GM21423 (cell line): ENCODE measurements at regions not wholly inside any gene's neighbourhood (a gene's known extent, or its start where the extent isn't known, plus 50 kb on each side); places are given as distances from the start of the nearest gene placed in this dataset.

ENCODE experiments used
- ATAC-seq: cut with Tn5 transposase; IDR thresholded peaks from one replicate; pipeline ENCODE4 v1.9.1; 2021; ENCODE audit warnings: mild to moderate bottlenecking, moderate library complexity; ENCODE audit not compliant: unreplicated experiment

DNA sequence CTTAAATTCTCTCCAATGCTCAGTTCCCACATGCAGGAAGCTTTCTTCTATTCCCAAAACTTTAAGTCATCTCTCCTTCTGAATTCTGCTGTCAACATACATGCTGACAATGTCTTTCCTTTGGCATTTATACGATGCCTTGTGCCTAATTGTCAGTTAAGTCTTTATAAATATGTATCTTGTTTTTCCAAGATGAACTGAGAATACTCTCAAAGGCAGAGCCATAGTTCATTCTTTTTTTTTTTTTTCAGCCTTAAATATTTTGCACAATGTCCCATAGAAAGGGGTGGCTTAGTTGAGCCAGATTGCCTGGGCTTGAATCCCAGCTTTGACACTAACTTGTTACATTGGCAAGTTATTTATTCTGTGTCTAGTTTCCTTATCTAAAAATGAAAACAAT, 210.6 kb downstream of the QDPR start:
- ATAC-seq: no peak

DNA sequence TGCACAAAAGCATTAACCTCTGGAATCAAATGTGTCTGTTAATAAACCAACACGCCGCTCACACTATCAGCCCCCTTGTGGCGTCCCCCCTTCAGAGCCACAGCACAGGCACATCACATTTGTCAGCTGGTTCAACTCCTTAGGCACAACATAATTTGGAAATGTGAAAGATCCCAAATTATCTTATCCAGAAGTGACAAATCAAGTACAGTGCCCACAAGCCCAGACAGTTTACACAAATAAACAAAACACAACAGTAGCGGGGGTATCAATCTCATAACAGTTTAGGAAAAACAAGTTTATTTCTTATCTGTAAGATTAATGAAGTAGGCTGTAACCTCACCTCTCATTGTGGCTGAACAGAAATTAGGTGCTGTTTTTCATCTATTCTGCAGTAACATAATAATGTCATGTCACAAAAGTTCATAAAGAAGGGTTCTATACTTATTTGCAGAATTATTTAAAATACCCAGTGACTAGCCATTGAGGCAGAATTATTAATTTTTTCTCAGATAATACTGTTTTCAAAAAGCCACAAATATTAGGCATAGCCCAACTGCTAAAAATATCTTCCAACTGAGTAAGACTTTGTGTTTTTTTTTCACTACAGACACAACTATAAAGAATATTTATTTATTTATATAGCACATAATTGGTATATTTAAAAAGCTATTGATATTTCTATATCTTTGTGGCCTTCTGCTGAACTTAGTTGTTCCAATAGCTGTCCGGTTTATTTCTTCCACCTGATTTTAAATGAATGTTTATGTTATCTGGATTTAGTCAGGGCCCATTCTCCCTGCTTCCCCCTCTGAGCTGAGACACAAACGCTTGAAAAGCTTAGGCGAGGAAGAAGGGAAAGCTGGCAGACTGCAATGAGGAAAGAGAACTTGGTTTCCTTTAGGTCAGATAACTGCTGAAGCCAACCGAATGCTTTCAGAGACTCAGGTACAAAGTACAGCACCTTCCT, 214.7 kb downstream of the QDPR start:
- no peak for ATAC-seq

DNA sequence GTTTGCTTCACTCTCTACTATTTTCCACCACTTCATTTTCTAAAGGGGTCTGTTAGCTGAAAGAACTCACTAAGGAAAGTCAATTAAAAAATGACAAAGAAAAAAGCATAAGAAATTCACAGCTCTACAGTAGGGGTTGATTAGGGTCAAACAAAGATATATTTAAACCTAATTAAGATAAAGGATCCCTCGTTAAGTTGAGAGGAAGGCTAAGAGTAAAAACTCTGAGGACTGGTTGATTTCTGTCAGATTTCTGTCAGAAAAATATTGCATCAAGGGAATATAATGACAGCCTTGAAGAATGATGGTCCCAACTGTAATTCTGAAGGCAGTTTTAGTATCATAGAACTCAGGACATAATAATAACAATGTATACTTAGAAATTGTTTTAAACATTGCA, 218.0 kb downstream of the QDPR start:
- no peak for ATAC-seq

DNA sequence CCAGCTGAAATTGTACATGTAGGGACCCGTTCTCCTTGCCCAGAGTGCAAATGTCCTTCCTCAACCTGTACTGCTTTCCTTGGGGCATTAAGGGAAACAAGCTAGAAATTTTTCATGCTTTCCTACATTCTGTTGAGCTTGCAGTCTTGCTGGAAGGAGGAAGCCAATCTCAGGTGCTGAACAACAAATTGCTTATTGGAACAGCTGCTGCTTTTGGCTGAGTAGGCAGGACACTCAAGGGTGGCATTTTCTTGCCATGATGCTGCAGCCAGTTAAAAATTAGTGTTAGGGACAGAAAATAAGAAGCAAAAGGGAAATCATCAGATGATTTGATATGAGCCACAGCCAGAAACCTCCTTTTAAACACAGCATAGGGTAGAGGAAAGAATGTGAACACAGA, 223.7 kb downstream of the QDPR start:
- ATAC-seq: no peak

DNA sequence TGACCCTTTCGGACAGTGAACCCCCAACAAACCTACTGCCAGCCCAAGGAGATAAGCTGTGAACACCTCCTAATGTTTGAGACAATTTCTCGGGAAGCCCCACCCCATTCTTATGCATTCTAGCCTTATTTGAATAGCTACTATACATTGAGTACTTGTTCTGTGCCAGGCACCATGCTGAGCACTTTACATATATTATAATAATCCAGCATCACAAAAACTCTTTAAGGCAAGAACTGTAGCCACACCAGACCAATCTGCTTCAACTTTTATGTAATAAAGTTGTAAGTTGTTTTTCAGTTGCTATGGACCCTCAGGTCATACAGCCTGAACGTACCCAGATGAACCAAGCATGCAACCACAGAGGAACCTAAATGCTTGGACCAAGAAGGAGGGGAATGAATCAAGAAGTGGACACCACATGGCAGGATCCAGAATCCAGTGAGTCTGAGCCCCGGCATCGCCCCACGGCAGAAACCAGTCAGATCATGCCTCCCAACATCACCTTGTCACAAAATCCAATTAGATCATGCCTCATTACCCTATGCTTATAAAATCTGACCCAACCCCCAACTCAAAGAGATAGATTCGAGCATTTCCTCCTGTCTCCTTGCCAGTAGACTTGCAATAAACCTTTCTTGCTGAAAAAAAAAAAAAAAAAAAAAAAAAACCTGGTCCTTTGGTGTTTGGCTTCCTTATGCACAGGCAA, 225.0 kb downstream of the QDPR start:
- no peak for ATAC-seq

DNA sequence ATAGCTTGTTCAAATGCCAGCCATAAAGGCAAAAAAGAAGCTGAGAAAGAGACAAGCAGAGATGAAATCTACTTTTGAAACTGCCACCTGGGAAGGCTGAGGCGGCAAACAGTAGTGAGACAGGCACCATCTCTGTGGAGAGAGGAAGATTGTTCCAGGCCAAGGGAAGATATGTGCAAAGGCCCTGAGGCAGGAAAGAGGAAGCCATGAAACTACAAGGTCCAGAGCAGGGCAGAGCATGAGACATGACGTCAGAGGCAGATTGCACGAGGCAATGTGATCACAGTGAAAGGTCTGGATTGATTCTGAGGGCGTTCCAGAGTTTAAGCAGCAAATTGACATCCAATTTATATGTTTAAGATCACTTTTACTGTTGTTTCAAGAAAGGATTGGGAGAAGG, 226.1 kb downstream of the QDPR start:
- ATAC-seq: no peak

DNA sequence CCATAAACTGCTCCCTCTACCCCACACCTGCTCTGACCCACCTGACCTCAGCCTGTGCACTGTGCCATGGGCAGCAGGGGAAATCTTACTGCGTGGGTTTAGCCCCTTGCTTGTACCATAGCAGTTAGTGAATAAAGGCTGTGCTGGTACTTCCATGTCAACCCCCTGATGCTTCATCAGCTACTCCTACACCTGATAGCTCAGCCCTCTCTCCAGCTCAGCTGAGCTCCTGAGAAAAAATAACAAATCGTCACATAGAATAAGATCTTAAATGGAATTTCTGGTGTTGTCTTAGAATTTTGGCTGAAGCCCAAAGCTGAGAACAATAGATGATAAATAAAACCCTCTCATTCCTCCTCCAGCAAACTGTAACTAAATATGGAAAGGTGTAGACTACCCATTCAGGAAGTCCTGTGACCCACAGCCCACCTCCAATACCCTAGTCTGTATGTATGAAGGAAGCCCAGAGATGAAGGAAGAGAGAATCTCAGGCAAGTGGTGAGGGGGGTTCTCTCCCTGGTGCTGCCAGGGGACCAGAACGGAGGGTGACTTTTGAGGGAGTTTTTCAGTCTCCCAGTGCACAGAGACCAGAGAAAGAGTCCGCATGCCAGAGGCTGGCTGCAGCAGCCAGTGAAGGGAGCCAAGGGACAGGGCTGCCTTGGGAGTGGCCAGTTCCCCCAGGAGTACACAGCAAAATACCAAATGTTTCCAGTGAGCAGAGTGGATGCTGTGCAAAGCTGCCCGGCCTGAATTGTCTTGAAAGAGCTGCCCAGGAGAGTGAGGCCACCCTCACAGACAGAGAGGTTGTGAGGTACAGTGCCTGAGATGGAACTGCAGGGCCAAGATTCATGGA, 227.3 kb downstream of the QDPR start:
- no peak for ATAC-seq

DNA sequence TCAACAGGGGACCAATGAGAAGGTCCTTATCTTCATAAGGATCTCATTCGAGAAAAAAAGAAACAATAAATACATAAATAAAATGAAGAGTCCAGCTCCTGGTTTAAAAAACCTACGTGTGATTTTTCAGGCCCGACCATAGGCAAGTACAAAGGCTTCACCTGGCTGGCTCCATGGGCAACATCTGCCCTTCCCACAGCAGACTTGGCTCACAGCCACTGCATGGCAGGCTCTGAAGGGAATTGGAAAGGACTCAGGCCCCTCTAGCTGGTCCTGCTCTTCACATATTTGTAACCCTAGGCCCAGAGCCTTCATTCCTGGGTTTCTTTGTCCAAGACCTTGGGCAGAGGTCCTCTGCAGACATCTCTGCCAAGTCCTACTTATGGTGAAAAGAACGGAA, 228.1 kb downstream of the QDPR start:
- no peak for ATAC-seq

DNA sequence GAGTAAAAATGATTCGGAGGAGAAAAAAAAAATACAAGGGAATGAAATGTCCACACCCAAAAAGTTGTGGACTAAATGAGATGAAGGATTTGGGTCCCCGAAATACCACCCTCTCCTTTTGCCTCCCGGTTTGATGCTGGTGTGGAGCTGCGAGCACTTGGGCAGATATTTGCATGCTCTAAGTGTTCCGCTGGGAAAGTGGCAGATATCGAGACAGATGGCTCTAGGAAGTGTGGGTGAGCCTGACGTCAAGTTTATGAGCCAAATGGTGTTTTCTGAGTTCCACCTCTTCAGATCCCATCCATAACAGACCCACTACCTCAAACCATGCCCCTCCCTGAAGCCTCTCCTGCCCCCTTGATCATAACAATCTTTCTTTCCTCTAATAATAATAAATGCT, 228.6 kb downstream of the QDPR start:
- ATAC-seq: no peak

DNA sequence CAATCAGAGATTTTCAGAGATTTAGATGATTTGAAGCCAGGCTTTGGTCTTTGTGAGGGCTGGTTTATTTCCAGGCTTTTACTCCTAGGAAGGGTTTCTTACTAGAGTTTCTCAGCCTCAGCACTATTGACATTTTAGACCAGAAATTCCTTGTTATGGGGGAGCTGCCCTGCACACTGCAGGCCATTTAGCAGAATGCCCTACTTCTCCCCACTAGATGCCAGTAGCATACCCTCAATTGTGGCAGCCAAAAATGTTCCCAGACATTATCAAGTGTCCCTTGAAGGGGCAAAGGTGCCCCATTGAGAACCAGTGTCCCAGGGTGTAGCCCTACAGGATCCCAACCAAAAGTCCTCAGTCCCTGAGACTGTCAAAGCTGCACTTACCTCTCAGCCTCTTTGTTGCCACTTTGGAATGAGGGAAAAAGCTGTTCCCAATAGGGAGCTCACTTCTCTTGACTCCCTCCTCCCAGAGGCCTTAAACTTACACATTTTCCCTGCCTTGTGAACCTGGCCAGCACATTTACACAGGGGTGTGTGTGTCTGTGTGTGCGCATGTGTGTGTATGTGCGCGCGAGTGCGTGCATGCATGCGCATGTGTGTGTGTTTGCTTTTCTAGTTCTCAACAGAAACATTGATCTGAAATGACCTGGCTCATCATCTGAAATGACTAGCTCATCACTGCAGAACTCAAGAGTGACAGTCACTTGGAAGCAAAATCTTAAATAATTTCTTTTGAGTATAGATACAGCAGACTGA, 231.4 kb downstream of the QDPR start:
- no peak for ATAC-seq

DNA sequence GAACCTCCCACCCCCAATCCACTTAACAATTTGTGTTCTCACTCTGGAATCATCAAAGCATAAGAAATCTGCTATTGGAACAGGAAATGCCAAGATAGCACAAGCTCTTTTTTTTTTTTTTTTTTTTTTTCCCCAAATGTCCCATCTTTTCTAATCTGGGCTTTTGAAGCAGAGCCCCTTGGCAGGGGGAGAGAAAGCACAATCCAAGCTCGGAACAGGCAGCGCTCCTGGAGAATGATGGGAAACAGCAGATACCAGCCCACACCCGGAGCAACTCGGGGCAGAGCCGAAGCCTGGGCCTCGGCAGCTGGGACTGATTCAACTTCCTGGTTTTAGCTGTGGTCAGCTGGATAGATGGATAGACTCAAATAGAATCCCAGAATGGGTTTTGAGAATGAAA, 235.1 kb downstream of the QDPR start:
- no peak for ATAC-seq

DNA sequence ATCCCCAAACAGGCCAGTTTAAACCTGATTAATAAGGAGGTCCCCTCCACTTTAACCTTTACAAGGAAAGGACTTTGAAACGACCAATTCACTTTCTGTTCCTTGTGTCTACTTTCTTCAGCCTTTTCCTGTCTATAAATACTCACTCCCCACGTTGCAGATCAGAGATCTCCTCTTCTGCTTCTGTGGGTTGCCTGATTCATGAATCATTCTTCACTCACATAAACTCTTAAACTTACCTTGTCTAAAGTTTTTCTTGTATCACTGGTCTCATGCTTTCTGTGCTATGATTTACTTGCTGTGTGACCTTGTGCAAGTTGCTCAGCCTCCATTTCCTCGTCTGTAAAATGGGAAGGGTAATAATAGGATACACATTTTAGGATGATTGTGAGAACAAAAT, 236.1 kb downstream of the QDPR start:
- ATAC-seq: no peak

DNA sequence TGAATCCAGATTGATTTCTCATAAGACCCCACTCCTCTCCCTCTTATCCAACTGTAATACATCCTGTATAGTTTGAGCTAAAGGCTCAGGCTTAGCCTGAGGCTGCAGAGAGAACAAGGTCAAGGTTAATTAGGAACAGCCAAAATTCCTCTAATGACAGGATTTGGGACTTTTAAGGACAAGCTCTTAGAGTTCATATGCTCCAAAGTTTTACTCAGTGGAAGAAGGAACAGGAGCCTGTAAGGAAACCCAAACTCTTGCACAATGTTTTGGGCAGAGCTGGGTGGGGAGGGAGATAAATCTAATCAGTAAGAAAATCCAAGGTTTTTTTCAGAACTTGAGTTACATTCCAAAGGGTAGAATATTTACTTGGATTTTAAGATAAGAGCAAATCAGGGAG, 238.8 kb downstream of the QDPR start:
- no peak for ATAC-seq

DNA sequence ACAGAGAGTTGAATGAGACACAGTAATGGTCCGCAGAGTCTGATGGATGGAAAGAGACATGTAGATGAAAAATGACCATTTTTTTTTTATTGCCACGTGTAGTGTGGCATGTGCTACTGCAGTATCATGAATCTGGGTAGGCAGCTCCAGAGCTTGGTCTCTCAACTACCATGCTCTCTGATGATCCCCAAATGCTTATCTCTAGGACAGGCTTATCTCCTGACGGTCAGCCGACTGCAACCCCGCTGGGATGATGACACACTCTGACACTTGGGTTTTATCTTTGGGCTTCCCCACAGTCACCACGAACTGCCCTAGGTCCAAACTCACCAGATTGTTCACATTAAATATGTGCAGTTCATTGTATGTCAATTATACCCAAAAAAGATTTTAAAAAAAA, 239.7 kb downstream of the QDPR start:
- ATAC-seq: no peak

DNA sequence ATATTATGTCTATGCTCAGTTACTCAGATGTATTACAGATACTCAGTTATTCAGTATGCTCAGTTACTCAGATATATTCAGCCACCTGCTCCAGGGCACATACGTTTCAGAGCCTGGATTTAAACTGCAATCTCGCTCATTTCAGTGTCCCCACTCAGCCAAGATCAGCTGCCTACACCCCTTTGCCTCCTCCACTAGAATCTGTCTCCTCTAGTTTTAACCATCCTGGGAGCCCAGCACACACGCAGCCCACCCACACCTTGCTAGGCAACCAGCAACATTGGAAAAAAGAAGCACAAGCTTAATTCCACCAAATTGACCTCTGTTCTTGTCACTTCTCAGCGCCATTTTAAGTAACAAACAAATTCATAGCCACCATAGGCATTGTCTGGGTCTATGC, 246.2 kb downstream of the QDPR start:
- ATAC-seq: no peak

DNA sequence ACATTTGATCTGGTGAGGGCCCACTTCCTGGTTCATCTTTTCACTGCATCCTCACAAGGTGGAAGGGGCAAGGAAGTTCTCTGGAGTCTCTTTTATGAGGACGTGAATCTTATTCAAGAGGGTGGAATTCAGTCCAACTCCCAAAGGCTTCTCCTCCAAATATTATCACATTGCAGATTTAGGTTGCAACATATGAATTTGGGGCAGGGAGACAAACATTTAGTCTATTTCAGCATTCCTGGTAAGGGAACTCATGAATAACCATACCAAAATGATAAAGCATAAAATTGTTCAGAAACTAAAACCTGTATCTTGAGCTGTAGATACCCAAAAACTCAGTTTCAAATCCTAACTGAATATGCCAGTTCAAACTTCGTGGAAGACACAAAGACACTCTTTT, 246.8 kb downstream of the QDPR start:
- ATAC-seq: no peak

DNA sequence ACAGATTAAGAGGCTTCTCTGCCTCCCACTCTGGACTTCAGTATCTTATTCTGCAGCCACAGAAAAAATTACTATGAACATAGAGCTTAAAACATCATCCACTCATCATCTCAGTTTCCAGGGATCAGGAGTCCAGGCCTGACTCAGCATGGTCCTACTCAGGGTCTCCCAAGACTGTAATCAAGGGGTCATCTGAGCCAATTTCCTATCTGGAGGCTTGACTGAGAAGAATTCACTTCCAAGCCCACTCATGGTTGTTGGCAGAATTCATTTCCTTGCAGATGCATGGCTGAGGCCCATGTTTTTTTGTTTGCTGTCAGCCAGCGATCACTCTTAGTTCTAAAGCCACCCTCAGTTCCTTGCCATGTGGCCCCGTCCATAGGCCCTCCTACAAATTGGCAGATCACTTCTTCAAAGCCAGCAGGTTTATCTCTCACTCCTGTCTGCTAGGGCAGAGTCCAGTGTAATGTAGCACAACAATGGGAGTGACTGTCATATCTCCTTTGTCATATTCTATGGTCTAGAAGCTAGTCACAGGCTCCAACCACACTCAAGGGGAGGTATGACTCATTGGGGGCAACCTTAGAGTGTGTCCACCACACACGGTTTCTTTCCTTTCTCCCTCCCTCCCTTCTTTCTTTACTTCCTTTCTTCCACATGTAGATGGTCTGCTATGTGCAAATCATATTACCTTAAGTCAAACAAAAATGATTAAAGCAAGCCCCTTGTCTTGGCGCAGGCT, 251.6 kb downstream of the QDPR start:
- no peak for ATAC-seq

DNA sequence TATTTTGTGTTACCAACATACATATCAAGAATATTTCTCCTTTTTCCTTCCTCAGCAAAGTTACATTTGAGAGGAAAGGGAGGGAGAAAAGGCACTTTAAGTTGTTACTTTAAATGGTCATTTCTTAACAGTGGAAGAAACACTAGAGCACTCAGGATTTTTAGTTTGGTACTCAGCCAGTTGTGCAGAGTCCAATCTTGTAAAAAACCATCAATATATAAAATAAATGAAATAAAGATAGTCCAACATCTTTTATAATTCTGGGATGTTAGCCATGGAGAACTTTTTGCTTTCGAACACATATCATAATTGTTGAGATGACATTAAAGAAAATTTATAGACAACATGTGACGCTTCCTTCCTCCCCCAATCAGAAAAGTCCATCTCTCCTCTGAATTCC, 253.8 kb downstream of the QDPR start:
- ATAC-seq: no peak

DNA sequence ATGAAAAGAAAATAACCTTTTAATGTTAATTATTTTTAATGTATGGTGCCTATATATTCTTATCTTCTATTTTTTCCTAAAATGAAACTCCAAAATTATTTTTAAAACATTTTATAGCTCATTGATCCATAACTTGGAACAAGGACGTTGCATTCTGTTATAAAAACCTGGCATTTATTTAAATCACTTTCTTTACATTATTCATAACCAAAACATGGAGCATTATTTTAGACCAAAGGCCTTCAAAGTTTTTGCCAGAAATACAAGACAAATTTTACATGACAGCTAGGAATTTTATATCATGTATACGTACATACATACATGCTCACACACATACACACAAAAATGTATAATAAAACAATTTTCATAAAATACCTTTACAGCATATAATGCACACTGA, 259.8 kb downstream of the QDPR start:
- no peak for ATAC-seq

DNA sequence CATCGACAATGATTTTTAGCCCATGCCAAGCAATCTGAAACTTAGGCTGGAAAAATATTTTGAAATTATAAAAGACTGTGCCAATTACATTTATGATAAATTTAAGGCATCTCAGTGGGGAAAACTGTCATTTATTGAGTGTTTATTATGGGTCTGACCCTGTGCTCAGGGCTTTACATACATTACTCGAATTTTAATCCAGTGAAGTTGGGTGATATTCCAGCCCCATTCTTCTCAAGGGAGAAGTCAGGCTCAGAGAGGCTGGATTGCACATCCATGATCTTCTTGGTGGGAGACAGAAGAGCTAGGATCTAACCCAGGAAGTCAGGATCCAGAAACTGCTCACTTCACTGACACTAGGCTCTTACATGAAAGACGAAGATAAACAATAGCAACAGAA, 260.8 kb downstream of the QDPR start:
- ATAC-seq: no peak
